GM21367 (cell line): ENCODE measurements at regions not wholly inside any gene's neighbourhood (a gene's known extent, or its start where the extent isn't known, plus 50 kb on each side); places are given as distances from the start of the nearest gene placed in this dataset.

ENCODE experiments used
- ATAC-seq: cut with Tn5 transposase; IDR thresholded peaks from one replicate; pipeline ENCODE4 v1.9.1; 2021; ENCODE audit not compliant: unreplicated experiment

- no peak for ATAC-seq
Observed at GRCh38 chr6:87995461-87995860, 52.2 kb upstream of the SPACA1 start.

GRCh38 chr6:87993356-87993755, 54.3 kb upstream of the SPACA1 start:
- no peak for ATAC-seq

GRCh38 chr6:87990871-87991270, 56.8 kb upstream of the SPACA1 start:
- ATAC-seq = no peak

DNA sequence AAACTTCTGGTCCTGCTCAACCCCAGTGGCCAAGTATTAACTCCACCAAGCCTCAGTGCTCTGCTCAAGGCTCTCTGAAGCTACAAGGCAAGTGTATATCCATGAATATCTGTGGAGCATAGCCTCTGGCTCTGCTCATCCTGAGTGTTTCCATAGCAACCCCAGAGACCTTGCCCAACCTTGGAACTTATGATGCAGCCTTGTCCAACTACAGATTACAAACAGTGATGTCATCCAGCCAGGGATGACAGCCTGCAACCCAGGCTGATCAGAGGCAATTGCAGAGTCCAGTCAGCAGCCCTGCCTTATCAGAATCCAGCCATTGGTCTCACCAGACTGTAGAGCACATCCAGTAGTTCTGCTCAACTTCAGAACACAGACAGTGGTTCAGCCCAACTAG, 65.5 kb upstream of the SPACA1 start:
- ATAC-seq = no peak

GRCh38 chr6:87979737-87980136, 67.9 kb upstream of the SPACA1 start:
- no peak for ATAC-seq

- no peak for ATAC-seq
Observed at GRCh38 chr6:87976616-87977015, 71.0 kb upstream of the SPACA1 start.

DNA sequence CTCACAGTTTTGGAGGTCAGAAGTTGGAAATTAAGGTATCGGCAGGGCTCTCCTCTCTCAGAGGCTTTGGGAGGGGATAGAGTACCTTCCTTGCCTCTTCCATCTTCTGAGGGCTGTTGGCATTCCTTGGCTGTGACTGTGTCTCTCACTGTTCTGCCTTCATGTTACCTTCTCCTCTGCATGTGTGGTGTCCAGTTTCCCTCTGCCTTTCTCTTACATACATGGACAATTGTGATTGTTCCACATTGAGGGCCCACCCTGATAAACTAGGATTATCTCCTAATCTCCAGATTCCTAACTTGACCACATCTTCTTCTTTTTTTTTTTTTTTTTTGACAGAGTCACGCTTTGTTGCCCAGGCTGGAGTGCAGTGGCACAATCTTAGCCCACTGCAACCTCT, 72.1 kb upstream of the SPACA1 start:
- ATAC-seq = no peak

DNA sequence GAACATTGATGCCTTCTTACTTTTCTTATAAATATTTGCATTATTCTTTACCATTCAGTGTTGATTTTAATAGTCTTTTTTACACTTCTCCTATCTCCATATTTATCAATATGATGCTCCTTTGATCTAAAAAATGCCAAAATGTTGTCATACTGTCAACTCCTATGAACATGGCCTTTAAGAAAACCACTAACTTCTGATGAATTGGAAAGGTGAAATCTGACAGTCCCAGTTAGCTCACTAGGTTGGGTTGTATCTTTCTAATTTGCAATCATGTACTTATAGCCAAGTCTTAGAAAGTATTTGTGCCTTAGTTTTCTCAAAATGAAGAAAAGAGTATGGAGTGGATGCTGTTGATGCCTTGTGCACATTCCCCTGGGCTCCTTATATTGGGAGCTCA, 75.4 kb upstream of the SPACA1 start:
- no peak for ATAC-seq

- no peak for ATAC-seq
Observed at GRCh38 chr6:87971605-87972262, 75.9 kb upstream of the SPACA1 start.

DNA sequence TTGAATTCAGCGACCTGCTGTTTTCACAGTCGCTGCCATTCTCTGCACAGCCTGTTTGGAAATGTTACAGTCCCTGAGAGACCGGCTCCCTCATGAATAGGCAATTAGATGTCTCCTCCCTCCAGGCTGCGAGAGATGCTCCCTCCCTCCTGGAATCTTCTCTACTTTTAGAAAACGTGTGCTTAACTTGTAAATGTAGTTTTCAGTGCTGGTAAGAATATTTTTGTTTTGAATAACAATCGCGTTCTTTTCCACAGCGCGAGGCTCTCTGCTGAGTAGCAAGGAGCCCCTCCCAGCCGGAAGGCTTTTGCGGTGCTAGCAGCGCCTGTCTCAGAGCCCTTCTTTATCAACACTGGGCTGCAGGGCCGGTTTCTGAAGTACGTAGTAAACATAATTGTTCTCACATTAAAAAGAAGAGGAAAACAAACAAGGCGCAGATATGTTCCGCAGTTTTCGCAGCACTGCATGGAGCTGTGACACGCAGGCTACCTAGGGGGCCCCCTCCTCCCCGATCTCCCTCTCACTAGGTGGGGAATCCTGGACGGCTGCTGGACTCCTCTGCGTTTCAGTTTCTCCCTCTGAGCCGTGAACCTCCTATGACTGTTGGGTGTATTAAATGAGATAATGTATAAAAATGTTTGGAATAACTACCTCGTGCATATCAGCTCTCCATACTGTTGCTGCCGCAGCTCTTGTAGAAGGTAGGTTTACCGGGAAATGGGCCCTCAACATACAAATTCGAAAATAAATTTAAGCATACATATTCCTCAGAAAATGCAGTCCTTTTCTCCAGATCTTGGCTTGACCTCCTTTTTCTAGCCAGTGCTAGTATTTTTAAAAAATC, 79.0 kb upstream of the SPACA1 start:
- ATAC-seq = no peak

DNA sequence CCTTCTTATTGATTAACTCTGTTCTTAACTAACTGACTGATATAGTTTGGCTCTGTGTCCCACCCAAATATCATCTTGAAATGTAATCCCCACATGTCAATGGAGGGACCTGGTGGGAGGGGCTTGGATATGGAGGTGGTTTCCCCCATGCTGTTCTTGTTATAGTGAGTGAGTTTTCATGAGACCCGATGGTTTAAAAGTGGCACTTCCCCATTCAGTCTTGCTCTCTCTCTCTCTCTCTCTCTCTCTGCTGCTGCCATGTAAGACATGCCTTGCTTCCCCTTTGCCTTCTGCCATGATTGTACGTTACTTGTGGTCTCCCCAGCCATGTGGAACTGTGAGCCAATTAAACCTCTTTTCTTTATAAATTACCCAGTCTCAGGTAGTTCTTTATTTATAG, 81.8 kb upstream of the SPACA1 start:
- ATAC-seq = no peak

GRCh38 chr6:87959083-87959482, 88.6 kb upstream of the SPACA1 start:
- ATAC-seq = no peak

GRCh38 chr6:87951751-87952150, 95.9 kb upstream of the SPACA1 start:
- no peak for ATAC-seq

DNA sequence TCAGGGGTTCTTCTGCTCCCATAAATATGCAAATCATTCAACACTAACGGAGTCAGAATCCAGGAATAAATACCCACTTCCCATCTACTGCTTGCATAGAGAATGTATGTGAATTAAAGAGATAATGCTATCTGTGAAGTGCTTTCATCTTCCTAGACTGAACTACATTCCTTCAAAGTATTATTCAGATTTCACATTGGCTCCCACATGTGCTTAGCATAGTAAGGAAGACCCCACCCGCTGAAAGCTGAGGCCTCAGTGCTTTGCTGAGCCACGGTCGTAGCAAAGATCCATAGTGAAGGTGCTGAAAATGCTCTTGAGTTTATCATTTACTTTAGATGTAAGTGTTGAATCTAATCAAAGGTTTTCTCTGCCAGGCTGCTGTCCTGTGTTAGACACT, 97.0 kb upstream of the SPACA1 start:
- ATAC-seq = no peak

- no peak for ATAC-seq
Observed at GRCh38 chr6:87949194-87949593, 98.4 kb upstream of the SPACA1 start.

DNA sequence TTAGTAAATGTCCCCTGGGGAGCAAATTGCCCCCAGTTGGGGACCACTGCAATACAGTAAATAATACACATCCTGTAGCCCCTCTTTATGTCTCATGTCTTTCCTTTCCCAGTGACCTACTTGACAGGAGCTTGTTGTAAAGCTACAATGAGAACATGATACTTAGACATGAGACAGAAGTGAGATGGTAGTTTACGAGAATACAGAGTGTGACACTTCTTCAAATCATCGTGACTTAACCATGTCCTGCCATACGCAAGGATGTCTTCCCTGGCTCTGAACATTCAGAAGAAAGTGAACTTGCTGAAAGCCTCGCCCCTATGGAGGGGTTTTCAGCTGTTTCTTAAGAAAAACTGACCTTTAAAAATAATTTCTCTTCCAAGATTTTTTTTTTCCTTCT, 101.0 kb upstream of the SPACA1 start:
- ATAC-seq = no peak

- ATAC-seq = no peak
Observed at GRCh38 chr6:87945966-87946365, 101.7 kb upstream of the SPACA1 start.

GRCh38 chr6:87945181-87945580, 102.5 kb upstream of the SPACA1 start:
- ATAC-seq = no peak

GRCh38 chr6:87944541-87944954, 103.1 kb upstream of the SPACA1 start:
- ATAC-seq = no peak

- no peak for ATAC-seq
Observed at GRCh38 chr6:87943191-87943590, 104.5 kb upstream of the SPACA1 start.

GRCh38 chr6:87941556-87942358, 105.9 kb upstream of the SPACA1 start:
- no peak for ATAC-seq

DNA sequence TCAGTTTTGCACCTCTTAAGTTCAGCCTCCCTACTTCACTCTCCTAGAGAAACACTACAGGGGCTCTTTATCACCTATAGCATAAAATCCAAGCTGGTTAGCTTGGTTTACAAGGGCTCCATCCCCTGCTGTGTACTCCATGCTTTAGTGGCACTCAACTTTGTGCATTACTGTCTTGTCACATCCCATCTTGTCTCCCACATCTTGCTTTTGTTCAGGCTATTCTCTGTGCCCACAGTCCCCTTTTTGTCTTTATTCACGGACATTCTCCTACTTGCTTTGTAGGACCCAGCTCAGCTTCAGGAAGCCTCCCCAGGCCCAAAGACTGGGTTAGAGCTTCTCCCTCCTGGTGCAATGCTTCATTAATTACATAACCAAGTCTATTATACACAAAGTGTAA, 107.9 kb upstream of the SPACA1 start:
- ATAC-seq = no peak
